ENCODE measurements at regions not wholly inside any gene's neighbourhood (a gene's known extent, or its start where the extent isn't known, plus 50 kb on each side); places are given as distances from the start of the nearest gene placed in this dataset.

- DNase-seq (peak; percentile 37 to 58 (median 54)), ATAC-seq (ENCODE audit: insufficient read depth, low FRiP score) (no peak)
- H3K9me3 ChIP-seq (ENCODE audit: control insufficient read depth in 4 of 4, insufficient read depth in 3 of 4, low read length in 3 of 4): no peaks in the 10 kb centered on the region
- no peaks in the 10 kb centered on the region for H3K4me1 ChIP-seq (ENCODE audit: control insufficient read depth in 5 of 5, insufficient read depth in 5 of 5, low read length in 5 of 5)
- WGBS, 2 donors: 60 to 67% methylated on average over 15 of the region's 15 CpGs
- H3K36me3 ChIP-seq (ENCODE audit: control insufficient read depth in 4 of 4, insufficient read depth in 4 of 4, low read length in 4 of 4): no peaks in the 10 kb centered on the region
- no peak overlapping the region for H3K4me3 ChIP-seq
- no peak for TF ChIP-seq CTCF (IDR thresholded peaks at IDR 0.05; ENCODE audit: control extremely low read depth, extremely low read depth)
- no peak overlapping the region for H3K9ac ChIP-seq (ENCODE audit: insufficient read depth in 1 of 2, low read length in 2 of 2)
- H3K27ac ChIP-seq (ENCODE audit: low read depth in 1 of 2, low read length in 1 of 2): no peak overlapping the region
- no peaks in the 10 kb centered on the region for H3K27me3 ChIP-seq (ENCODE audit: control insufficient read depth in 3 of 3, insufficient read depth in 3 of 3, low read length in 2 of 3)
Observed at GRCh38 chr15:66865622-66866611, 163.9 kb downstream of the SMAD6 start.

GRCh38 chr15:66866656-66867055 is 164.6 kb downstream of the SMAD6 start:
- ATAC-seq (ENCODE audit: insufficient read depth, low FRiP score) (no peak), DNase-seq (peak in 1 of 3 donors; percentile 18)
- WGBS, 2 donors: 87 to 89% methylated on average over 6 of the region's 6 CpGs
- no peak overlapping the region for H3K4me3 ChIP-seq
- no peak overlapping the region for H3K9ac ChIP-seq (ENCODE audit: insufficient read depth in 1 of 2, low read length in 2 of 2)
- no peaks in the 10 kb centered on the region for H3K4me1 ChIP-seq (ENCODE audit: control insufficient read depth in 5 of 5, insufficient read depth in 5 of 5, low read length in 5 of 5)
- H3K27me3 ChIP-seq (ENCODE audit: control insufficient read depth in 3 of 3, insufficient read depth in 3 of 3, low read length in 2 of 3): no peaks in the 10 kb centered on the region
- no peaks in the 10 kb centered on the region for H3K36me3 ChIP-seq (ENCODE audit: control insufficient read depth in 4 of 4, insufficient read depth in 4 of 4, low read length in 4 of 4)
- no peak overlapping the region for H3K27ac ChIP-seq (ENCODE audit: low read depth in 1 of 2, low read length in 1 of 2)
- no peaks in the 10 kb centered on the region for H3K9me3 ChIP-seq (ENCODE audit: control insufficient read depth in 4 of 4, insufficient read depth in 3 of 4, low read length in 3 of 4)
- TF ChIP-seq CTCF (IDR thresholded peaks at IDR 0.05; ENCODE audit: control extremely low read depth, extremely low read depth): no peak

GRCh38 chr15:66868918-66869317 is 166.9 kb downstream of the SMAD6 start:
- WGBS, 2 donors: 67 to 74% methylated on average over 1 of the region's 1 CpG
- ATAC-seq (ENCODE audit: insufficient read depth, low FRiP score) (no peak), DNase-seq (no peak)
- no peak overlapping the region for H3K27ac ChIP-seq (ENCODE audit: low read depth in 1 of 2, low read length in 1 of 2)
- no peak overlapping the region for H3K9ac ChIP-seq (ENCODE audit: insufficient read depth in 1 of 2, low read length in 2 of 2)
- no peaks in the 10 kb centered on the region for H3K27me3 ChIP-seq (ENCODE audit: control insufficient read depth in 3 of 3, insufficient read depth in 3 of 3, low read length in 2 of 3)
- H3K4me3 ChIP-seq: no peak overlapping the region
- no peaks in the 10 kb centered on the region for H3K36me3 ChIP-seq (ENCODE audit: control insufficient read depth in 4 of 4, insufficient read depth in 4 of 4, low read length in 4 of 4)
- TF ChIP-seq CTCF (IDR thresholded peaks at IDR 0.05; ENCODE audit: control extremely low read depth, extremely low read depth): no peak
- H3K9me3 ChIP-seq (ENCODE audit: control insufficient read depth in 4 of 4, insufficient read depth in 3 of 4, low read length in 3 of 4): no peaks in the 10 kb centered on the region
- H3K4me1 ChIP-seq (ENCODE audit: control insufficient read depth in 5 of 5, insufficient read depth in 5 of 5, low read length in 5 of 5): no peaks in the 10 kb centered on the region
